ENCODE measurements at regions not wholly inside any gene's neighbourhood (a gene's known extent, or its start where the extent isn't known, plus 50 kb on each side); places are given as distances from the start of the nearest gene placed in this dataset.

DNA sequence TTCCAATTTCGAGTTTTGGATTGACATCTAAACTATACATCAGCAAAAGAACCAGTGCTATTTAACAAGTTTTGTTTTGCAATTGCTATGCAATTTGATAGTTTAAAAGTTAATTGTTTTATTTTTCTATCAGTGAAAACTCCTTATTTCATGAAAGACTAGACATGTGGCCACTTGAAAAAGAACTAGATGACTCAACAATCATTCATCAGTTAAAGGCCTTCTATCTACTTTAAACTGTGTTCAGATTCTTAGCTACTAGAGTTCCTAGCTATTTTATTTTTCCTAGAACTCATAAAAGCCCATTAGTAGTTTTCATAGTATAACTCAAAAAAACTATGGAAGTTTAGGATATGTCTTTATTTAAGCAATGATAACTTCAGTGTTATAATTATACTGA lies 104.6 kb upstream of the LSM8 start:
- DNase-seq (ENCODE audit: low read depth in 2 of 2), result no peak

DNA sequence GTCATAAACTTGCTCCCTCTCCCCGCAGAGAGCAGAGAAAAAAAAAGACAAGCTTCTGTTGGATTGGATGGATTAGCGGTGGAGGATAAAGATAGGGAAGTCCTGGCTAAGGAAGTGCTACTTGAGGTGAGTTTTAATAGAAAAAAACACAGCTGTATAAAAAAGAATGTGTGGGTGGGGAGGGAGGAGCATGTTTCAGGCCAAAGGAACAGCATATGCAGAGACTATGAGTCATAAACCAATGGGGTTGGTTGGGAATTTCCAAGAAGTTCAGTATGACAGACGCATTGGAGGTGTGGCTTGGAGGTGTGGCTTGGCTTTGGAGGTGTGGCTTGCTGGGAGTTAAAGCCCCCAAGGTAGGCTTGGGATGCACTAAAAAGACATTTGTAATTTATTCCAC lies 103.0 kb upstream of the LSM8 start:
- peak; percentile 1 to 8 for DNase-seq (ENCODE audit: low read depth in 2 of 2)

DNA sequence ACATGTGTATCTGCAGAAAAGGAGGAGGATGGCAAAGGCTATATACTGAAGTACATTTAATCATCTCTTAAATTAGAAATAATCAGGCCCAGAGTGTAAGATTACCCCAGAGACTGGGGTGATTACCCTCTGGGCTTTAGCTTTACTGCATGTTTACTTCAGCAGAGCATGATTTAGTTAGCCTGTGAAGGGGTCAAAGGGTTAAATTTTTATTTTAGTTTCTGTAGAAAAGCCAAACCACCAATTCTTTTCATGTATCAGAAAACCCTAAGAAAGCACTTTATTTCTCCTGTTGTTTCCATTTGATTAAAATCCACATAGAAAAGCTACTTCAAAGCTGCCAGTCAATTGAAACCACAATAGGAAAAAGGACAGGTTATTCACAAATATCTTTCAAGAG lies 101.5 kb upstream of the LSM8 start:
- DNase-seq (ENCODE audit: low read depth in 2 of 2), result no peak

DNA sequence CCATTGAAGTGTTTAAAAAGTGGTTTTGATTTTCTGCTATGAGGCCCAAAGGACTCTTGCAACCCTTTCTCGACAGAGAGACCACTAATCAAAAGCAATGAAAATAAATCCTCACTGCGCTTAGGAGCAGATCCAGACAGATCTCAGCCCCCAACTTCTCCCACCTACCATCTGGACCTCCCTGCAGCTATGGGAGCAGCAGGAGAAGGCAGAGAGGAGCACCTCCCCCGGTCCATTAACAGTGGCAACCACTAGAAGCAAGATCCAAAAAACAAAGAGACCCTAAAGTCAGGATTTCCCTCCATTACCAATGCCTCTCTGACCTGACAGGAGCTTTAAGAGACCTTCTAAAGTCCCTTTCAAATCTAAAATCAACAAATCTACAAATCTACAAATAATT lies 99.0 kb upstream of the LSM8 start:
- DNase-seq (ENCODE audit: low read depth in 2 of 2), result no peak

DNA sequence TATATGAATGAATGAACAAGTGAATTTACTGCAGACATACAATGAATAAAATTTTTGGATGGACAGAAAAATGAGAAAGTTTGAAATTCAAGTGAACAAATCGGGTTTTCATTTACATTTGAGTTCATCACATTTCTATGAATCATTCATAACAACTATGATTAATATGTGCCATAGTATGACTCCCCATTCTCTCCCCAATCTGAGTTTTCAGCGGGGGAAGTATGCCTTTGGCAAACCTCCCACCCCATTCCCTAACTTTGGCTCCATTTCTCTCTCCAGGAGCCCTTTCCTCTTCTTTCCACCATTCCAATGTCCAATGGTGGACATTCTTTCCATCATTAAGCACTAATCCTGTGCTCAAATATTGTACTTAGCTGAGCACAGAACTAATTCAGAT lies 96.8 kb upstream of the LSM8 start:
- no peak for DNase-seq (ENCODE audit: low read depth in 2 of 2)

DNA sequence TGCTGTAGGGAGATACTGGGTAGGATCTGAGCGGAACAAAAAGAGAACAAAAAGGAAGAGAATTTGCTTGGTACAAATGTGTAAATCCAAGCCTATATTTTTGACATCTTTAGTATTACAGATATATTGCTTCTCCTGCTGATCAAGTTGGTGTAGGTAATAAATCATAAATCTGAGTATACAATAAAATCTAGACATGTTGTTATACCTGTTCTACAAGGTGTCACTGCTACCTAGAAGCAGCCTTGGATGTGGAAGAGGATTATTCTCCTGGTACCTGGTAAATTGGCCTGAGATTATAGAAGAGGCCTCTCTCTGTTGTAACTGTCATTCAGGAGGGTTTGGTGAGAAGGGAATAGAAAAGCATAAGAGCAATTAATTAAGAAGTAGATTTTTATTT lies 89.9 kb upstream of the LSM8 start:
- DNase-seq (ENCODE audit: low read depth in 2 of 2), result no peak

DNA sequence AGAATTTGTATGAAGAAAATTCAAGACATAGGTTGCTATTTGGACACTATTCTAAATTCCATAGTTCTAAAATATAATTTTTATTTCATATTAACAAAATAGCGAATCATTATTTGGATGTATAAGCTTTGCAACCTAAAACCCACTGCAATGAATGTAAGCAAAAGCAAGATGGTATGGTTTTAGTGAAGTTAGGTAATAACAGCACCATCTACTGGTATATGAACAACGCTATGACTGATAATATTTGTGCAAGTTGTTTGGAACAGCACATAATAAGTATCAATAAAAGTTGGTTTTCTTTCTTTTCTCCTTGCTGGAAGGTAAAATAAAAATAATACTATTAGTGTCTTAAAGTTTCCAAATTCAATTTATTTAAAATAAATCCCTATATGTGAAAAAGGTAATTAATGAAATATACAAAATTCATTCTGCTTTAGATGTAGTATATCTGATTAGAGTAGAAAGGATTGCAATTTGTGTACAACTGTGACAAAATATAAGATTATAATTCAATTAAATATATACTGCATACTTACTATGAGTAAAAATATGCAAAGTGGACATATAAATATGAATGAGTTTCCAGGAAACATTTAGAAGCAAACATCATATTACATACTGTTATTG lies 79.0 kb upstream of the LSM8 start:
- no peak for DNase-seq (ENCODE audit: low read depth in 2 of 2)

DNA sequence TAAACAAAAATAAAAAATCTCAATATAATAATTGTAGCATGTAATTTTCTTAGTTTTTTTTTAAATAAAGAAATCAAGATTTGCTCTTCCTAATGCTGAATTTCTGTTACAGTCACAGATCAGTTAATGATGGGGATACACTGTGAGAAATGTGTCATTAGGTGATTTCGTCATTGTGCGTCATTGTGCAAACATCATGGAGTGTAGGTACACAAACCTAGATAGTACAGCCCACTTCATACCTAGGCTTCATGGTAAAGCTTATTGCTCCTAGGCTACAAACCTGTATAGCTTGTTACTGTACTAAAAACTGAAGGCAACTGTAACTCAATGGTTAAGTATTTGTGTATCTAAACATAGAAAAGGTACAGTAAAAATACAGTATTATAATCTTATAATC lies 74.4 kb upstream of the LSM8 start:
- no peak for DNase-seq (ENCODE audit: low read depth in 2 of 2)

DNA sequence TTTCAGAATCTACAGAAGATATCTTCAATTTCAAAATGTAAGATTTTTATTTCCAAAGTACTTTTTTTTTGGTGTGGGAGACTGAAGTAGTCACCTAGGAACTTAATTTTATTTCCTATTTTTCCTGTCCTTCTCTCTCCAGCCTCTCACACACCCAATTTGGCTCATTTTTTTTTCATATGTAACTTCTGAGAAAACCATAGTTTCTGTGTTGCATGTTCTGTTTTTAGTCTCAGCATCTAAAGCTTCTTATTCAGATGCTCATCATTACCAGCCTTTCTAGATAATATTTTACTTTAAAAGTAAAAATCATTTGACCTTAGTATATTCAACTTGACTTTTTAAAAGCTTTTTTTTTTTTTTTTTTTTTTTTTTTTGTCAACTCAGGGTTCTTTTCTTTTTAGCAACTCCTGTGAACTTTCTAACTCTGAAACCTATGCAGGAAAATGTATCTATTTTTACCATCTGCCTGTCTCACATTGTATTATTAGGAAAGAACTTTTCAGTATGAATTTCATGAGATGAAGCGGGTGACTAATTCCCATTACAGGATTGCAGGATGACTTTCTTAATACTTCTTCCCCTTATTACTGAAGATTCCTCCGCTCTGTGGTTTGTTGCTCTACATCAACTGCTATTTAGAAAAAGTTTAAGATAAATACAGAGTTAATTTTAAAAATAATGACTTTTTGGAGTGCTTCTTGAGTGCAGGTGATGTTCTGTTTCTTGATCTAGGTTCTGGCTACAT lies 73.6 kb upstream of the LSM8 start:
- no peak for DNase-seq (ENCODE audit: low read depth in 2 of 2)

DNA sequence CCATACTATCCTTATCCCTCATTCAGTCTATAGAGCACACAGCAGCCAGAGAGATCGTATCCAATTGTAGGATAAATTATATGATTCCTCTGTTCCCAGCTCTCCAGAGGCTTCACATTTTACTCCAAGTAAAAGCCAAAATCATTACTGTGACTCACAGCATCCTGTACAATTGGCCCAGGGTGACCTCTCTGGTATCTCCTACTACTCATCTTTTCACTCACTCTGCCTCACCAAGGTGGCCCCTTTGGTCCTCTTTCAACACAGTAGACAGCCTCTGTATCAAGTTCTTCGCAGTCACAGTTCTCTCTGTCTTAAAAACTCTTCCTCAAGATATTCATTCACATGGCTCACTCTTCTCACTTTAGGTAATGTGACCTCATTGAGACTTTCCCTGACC lies 72.6 kb upstream of the LSM8 start:
- DNase-seq (ENCODE audit: low read depth in 2 of 2), result no peak

DNA sequence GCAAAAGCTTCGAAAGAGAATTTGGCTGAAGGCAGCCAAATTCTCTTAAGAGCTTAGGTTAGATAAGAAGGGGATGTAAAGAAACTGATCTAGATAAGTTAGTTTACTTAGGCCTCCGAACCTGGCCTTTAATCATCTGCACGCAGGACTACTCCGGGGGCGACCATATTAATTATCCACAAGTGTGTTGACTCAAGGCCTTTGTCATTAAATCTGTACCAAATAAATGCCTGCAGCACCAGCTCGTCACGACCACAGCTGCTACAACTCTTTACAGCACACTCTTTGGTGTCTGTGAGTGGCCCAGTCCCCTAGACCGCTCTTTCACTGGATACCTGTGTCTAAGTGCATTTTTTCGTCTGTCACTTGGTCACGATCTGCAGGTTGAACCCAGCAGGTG lies 69.8 kb upstream of the LSM8 start:
- no peak for DNase-seq (ENCODE audit: low read depth in 2 of 2)

DNA sequence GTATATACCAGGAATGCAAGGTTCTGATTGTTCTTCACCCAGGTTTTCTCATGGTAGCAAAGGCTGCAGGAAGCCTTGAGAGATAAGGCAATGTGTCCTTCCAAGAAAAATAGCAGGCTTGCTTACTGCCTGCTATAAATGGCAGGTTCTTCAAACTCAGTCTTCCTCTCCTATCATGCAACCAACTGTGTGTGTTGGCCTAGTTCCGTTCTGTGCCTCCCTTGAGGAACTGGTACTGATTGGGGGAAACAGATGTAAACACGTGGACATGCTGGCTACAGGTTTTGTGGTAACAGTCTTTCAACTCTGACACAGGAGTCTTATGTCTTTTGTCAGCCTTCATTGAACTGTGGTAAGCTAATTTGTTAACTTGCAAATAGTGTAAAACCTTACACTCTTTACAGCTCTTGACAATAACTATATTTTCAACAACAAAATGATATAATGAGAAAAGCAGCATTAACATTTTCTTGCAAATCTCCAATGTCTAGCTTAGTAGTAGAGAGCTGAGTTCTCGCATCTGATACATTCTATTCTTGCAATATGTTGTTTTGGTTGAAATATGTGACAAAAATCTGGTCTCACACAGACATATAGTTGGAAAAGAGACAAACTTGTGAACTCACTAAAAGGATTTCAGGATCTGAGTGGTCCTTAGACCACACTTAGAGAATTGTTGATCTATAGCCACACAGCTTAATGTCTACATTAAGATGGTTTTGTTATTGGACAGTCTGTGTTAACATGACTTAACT lies 54.7 kb upstream of the LSM8 start:
- DNase-seq (ENCODE audit: low read depth in 2 of 2), result no peak

DNA sequence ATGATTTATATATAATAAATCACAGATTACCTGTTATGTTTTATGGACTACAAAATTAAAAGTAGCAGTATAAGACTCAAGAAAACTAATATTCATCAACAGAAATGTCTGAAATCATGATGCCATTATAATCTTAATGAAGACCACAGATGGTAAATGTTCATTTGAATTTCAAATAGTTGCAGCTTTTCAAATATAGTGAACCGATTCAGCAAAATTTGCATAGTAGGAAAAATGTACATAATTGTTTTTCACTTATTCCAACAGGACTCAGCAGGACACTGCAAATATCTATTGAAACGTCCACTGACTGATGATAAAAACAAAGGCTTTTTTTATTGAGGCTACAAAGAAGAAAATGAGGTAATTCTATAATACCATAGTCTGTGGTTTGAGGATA lies 51.2 kb upstream of the LSM8 start:
- DNase-seq (ENCODE audit: low read depth in 2 of 2), result no peak
